HG02973 (cell line): ENCODE measurements at regions not wholly inside any gene's neighbourhood (a gene's known extent, or its start where the extent isn't known, plus 50 kb on each side); places are given as distances from the start of the nearest gene placed in this dataset.
"Not testable (repeated sequence)": the region's sequence is repeated elsewhere in the genome, so short reads cannot be mapped to it uniquely, and the experiment has no call there.

Experiments used
- ATAC-seq: cut with Tn5 transposase; IDR thresholded peaks from one replicate; pipeline ENCODE4 v1.9.1; 2021; ENCODE audit warnings: moderate library complexity; ENCODE audit not compliant: unreplicated experiment

GRCh38 chr5:174503461-174504265 is 220.7 kb upstream of the MSX2 start:
- no peak for ATAC-seq

GRCh38 chr5:174504266-174504726 is 220.1 kb upstream of the MSX2 start:
- no peak for ATAC-seq

GRCh38 chr5:174505621-174506020 is 218.8 kb upstream of the MSX2 start:
- no peak for ATAC-seq

GRCh38 chr5:174510782-174511453 is 213.5 kb upstream of the MSX2 start:
- ATAC-seq: not testable (repeated sequence)

- no peak for ATAC-seq
Measured at GRCh38 chr5:174511714-174512253, 212.6 kb upstream of the MSX2 start.

- ATAC-seq: no peak
Measured at GRCh38 chr5:174514325-174514724, 210.1 kb upstream of the MSX2 start.

GRCh38 chr5:174514983-174515394 is 209.4 kb upstream of the MSX2 start:
- ATAC-seq: no peak

GRCh38 chr5:174516741-174517140 is 207.6 kb upstream of the MSX2 start:
- no peak for ATAC-seq

GRCh38 chr5:174518512-174518911 is 205.9 kb upstream of the MSX2 start:
- ATAC-seq: no peak

- ATAC-seq: no peak
Measured at GRCh38 chr5:174520420-174521396, 203.7 kb upstream of the MSX2 start.

- ATAC-seq: no peak
Measured at GRCh38 chr5:174521449-174521848, 202.9 kb upstream of the MSX2 start.

- no peak for ATAC-seq
Measured at GRCh38 chr5:174522480-174523260, 201.7 kb upstream of the MSX2 start.

- no peak for ATAC-seq
Measured at GRCh38 chr5:174523311-174524071, 200.9 kb upstream of the MSX2 start.

- no peak for ATAC-seq
Measured at GRCh38 chr5:174524351-174524750, 200.0 kb upstream of the MSX2 start.

GRCh38 chr5:174526177-174526576 is 198.2 kb upstream of the MSX2 start:
- no peak for ATAC-seq

- ATAC-seq: no peak
Measured at GRCh38 chr5:174527916-174528540, 196.4 kb upstream of the MSX2 start.

GRCh38 chr5:174528821-174529544 is 195.4 kb upstream of the MSX2 start:
- no peak for ATAC-seq
